Stomach smooth muscle (tissue), 2 donors: ENCODE measurements at regions not wholly inside any gene's neighbourhood (a gene's known extent, or its start where the extent isn't known, plus 50 kb on each side); places are given as distances from the start of the nearest gene placed in this dataset.

Experiments used
- H3K27ac ChIP-seq: one replicate; pipeline ENCODE4 v1.7.0; 2013; ENCODE audit warnings: mild to moderate bottlenecking, low read length, inconsistent platforms
- H3K27me3 ChIP-seq, 2 donors: one replicate each; pipeline ENCODE4 v1.7.0; 2013; ENCODE audit warnings: low read length in 2 of 2; ENCODE audit not compliant: insufficient read depth in 2 of 2, control insufficient read depth in 1 of 2
- H3K36me3 ChIP-seq, 2 donors: one replicate each; pipeline ENCODE4 v1.7.0; 2013; ENCODE audit warnings: low read length in 2 of 2; ENCODE audit not compliant: control insufficient read depth in 2 of 2, insufficient read depth in 2 of 2
- H3K4me1 ChIP-seq: one replicate; pipeline ENCODE4 v1.7.0; 2013; ENCODE audit warnings: low read length; ENCODE audit not compliant: control insufficient read depth, insufficient read depth
- H3K4me3 ChIP-seq, 2 donors: one replicate each; pipeline ENCODE4 v1.7.0; 2013; ENCODE audit warnings: low read length in 2 of 2
- H3K9ac ChIP-seq, 2 donors: one replicate each; pipeline ENCODE4 v1.7.0; 2013; ENCODE audit warnings: low read length in 2 of 2, mild to moderate bottlenecking in 1 of 2
- H3K9me3 ChIP-seq, 2 donors: one replicate each; pipeline ENCODE4 v1.7.0; 2013; ENCODE audit warnings: low read length in 2 of 2; ENCODE audit not compliant: control insufficient read depth in 2 of 2
- donor health status: healthy.
- donor health status: Pancreatic carcinoma.

GRCh38 chr1:189606795-189607476 is 870.7 kb downstream of the BRINP3 start:
- Histone ChIP-seq H3K9ac (no peak overlapping the region), H3K36me3 (no peaks in the 10 kb centered on the region), H3K27ac (no peak overlapping the region), H3K9me3 (no peaks in the 10 kb centered on the region), H3K4me3 (no peak overlapping the region), H3K27me3 (no peaks in the 10 kb centered on the region), H3K4me1 (no peaks in the 10 kb centered on the region)

- Histone ChIP-seq H3K27ac (no peak overlapping the region), H3K9ac (no peak overlapping the region), H3K9me3 (no peaks in the 10 kb centered on the region), H3K27me3 (no peaks in the 10 kb centered on the region), H3K36me3 (no peaks in the 10 kb centered on the region), H3K4me3 (no peak overlapping the region), H3K4me1 (no peaks in the 10 kb centered on the region)
These were observed 870.1 kb downstream of the BRINP3 start for GRCh38 chr1:189607477-189608096.

GRCh38 chr1:189609167-189609566 is 868.5 kb downstream of the BRINP3 start:
- H3K9me3 ChIP-seq: no peaks in the 10 kb centered on the region
- no peaks in the 10 kb centered on the region for H3K36me3 ChIP-seq
- H3K4me3 ChIP-seq: no peak overlapping the region
- no peaks in the 10 kb centered on the region for H3K27me3 ChIP-seq
- no peak overlapping the region for H3K27ac ChIP-seq
- no peak overlapping the region for H3K9ac ChIP-seq
- no peaks in the 10 kb centered on the region for H3K4me1 ChIP-seq

GRCh38 chr1:189616893-189617292 is 860.8 kb downstream of the BRINP3 start:
- no peaks in the 10 kb centered on the region for H3K27me3 ChIP-seq

GRCh38 chr1:189619682-189620332 is 857.9 kb downstream of the BRINP3 start:
- no peak overlapping the region for H3K9ac ChIP-seq
- H3K36me3 ChIP-seq: no peaks in the 10 kb centered on the region
- H3K4me1 ChIP-seq: no peaks in the 10 kb centered on the region
- H3K27ac ChIP-seq: no peak overlapping the region
- no peak overlapping the region for H3K4me3 ChIP-seq
- H3K9me3 ChIP-seq: no peaks in the 10 kb centered on the region
- no peaks in the 10 kb centered on the region for H3K27me3 ChIP-seq

More at GRCh38 chr1:189616893-189617292, 860.8 kb downstream of the BRINP3 start:
- H3K9ac ChIP-seq: no peak overlapping the region
- H3K27ac ChIP-seq: no peak overlapping the region
- H3K4me3 ChIP-seq: no peak overlapping the region
- H3K4me1 ChIP-seq: no peaks in the 10 kb centered on the region
- H3K36me3 ChIP-seq: no peaks in the 10 kb centered on the region
- H3K9me3 ChIP-seq: no peaks in the 10 kb centered on the region

GRCh38 chr1:189620471-189620870 is 857.2 kb downstream of the BRINP3 start:
- Histone ChIP-seq H3K27me3 (no peaks in the 10 kb centered on the region), H3K9me3 (no peaks in the 10 kb centered on the region), H3K4me3 (no peak overlapping the region), H3K27ac (no peak overlapping the region), H3K9ac (no peak overlapping the region), H3K36me3 (no peaks in the 10 kb centered on the region), H3K4me1 (no peaks in the 10 kb centered on the region)

- Histone ChIP-seq H3K27me3 (no peaks in the 10 kb centered on the region), H3K27ac (no peak overlapping the region), H3K4me3 (no peak overlapping the region), H3K9ac (no peak overlapping the region), H3K4me1 (no peaks in the 10 kb centered on the region), H3K36me3 (no peaks in the 10 kb centered on the region), H3K9me3 (no peaks in the 10 kb centered on the region)
These were observed 854.3 kb downstream of the BRINP3 start for GRCh38 chr1:189623336-189623735.

GRCh38 chr1:189627427-189627826 is 850.2 kb downstream of the BRINP3 start:
- H3K27ac ChIP-seq: no peak overlapping the region
- no peaks in the 10 kb centered on the region for H3K36me3 ChIP-seq
- H3K4me3 ChIP-seq: no peak overlapping the region
- H3K9me3 ChIP-seq: no peaks in the 10 kb centered on the region
- H3K9ac ChIP-seq: no peak overlapping the region
- no peaks in the 10 kb centered on the region for H3K27me3 ChIP-seq
- H3K4me1 ChIP-seq: no peaks in the 10 kb centered on the region

- no peaks in the 10 kb centered on the region for H3K27me3 ChIP-seq
These were observed 848.8 kb downstream of the BRINP3 start for GRCh38 chr1:189628857-189629256.

GRCh38 chr1:189633658-189634057 is 844.0 kb downstream of the BRINP3 start:
- H3K27ac ChIP-seq: no peak overlapping the region
- H3K9ac ChIP-seq: no peak overlapping the region
- no peaks in the 10 kb centered on the region for H3K27me3 ChIP-seq
- no peaks in the 10 kb centered on the region for H3K9me3 ChIP-seq
- no peak overlapping the region for H3K4me3 ChIP-seq
- no peaks in the 10 kb centered on the region for H3K4me1 ChIP-seq
- H3K36me3 ChIP-seq: no peaks in the 10 kb centered on the region

More at GRCh38 chr1:189628857-189629256, 848.8 kb downstream of the BRINP3 start:
- Histone ChIP-seq H3K9ac (no peak overlapping the region), H3K9me3 (no peaks in the 10 kb centered on the region), H3K36me3 (no peaks in the 10 kb centered on the region), H3K4me1 (no peaks in the 10 kb centered on the region), H3K27ac (no peak overlapping the region), H3K4me3 (no peak overlapping the region)

- Histone ChIP-seq H3K27me3 (no peaks in the 10 kb centered on the region), H3K36me3 (no peaks in the 10 kb centered on the region), H3K9ac (no peak overlapping the region), H3K4me3 (no peak overlapping the region), H3K9me3 (no peaks in the 10 kb centered on the region), H3K4me1 (no peaks in the 10 kb centered on the region), H3K27ac (no peak overlapping the region)
These were observed 840.6 kb downstream of the BRINP3 start for GRCh38 chr1:189637041-189637440.
